ENCODE measurements at regions not wholly inside any gene's neighbourhood (a gene's known extent, or its start where the extent isn't known, plus 50 kb on each side); places are given as distances from the start of the nearest gene placed in this dataset.

DNA sequence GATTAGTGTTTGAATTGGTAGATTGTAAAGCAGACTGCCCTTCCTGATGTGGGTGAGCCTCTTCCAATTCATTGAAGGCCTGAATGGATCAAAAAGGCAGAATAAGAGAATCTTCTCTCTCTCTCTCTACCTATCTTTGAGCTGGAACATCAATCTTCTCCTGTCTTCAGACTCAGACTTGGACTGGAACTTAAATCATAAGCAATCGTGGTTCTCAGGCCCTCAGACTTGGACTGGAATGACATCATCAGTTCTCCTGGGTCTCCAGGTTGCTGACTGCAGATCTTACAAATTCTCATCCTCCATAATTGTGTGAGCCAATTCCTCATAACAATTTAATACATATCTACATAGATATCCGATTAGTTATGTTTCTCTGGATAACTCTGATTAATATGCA lies 66.8 kb downstream of the IER5 start:
- TF ChIP-seq, protein P1, sequence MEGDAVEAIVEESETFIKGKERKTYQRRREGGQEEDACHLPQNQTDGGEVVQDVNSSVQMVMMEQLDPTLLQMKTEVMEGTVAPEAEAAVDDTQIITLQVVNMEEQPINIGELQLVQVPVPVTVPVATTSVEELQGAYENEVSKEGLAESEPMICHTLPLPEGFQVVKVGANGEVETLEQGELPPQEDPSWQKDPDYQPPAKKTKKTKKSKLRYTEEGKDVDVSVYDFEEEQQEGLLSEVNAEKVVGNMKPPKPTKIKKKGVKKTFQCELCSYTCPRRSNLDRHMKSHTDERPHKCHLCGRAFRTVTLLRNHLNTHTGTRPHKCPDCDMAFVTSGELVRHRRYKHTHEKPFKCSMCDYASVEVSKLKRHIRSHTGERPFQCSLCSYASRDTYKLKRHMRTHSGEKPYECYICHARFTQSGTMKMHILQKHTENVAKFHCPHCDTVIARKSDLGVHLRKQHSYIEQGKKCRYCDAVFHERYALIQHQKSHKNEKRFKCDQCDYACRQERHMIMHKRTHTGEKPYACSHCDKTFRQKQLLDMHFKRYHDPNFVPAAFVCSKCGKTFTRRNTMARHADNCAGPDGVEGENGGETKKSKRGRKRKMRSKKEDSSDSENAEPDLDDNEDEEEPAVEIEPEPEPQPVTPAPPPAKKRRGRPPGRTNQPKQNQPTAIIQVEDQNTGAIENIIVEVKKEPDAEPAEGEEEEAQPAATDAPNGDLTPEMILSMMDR (IDR thresholded peaks at IDR 0.05), result no peak
- TF ChIP-seq POLR2A (IDR thresholded peaks at IDR 0.05), result no peak

Measured in tibial nerve (tissue), 3 donors.